ENCODE measurements at regions not wholly inside any gene's neighbourhood (a gene's known extent, or its start where the extent isn't known, plus 50 kb on each side); places are given as distances from the start of the nearest gene placed in this dataset.

- intact Hi-C loops (cut with DNase I): no loop called here
- no peaks in the 10 kb centered on the region for H3K36me3 ChIP-seq
- no peak for DNase-seq (ENCODE audit: extremely low spot score in 2 of 2)
- H3K9me3 ChIP-seq: no peaks in the 10 kb centered on the region
- no peak overlapping the region for H3K4me3 ChIP-seq
- no peaks in the 10 kb centered on the region for H3K4me1 ChIP-seq
- H3K27me3 ChIP-seq: no peaks in the 10 kb centered on the region
- TF ChIP-seq POLR2AphosphoS5 (IDR thresholded peaks at IDR 0.05; ENCODE audit: insufficient read depth in 1 of 2, low read depth in 1 of 2) (no peak), POLR2A (IDR thresholded peaks at IDR 0.05) (no peak), CTCF (IDR thresholded peaks at IDR 0.05) (peak in 1 of 3 experiments; percentile 37)
- H3K27ac ChIP-seq: no peak overlapping the region
Measured at GRCh38 chr7:19982841-19983835, 209.7 kb upstream of the TMEM196 start.

GRCh38 chr7:19973581-19973980 lies 200.2 kb upstream of the TMEM196 start:
- no peak for TF ChIP-seq POLR2A (IDR thresholded peaks at IDR 0.05)

GRCh38 chr7:19972876-19973275 lies 199.5 kb upstream of the TMEM196 start:
- H3K36me3 ChIP-seq: no peaks in the 10 kb centered on the region
- H3K9me3 ChIP-seq: no peaks in the 10 kb centered on the region
- no peak overlapping the region for H3K27ac ChIP-seq
- H3K4me1 ChIP-seq: no peaks in the 10 kb centered on the region
- TF ChIP-seq POLR2AphosphoS5 (IDR thresholded peaks at IDR 0.05; ENCODE audit: insufficient read depth in 1 of 2, low read depth in 1 of 2): no peak
- no peak for TF ChIP-seq CTCF (IDR thresholded peaks at IDR 0.05)
- no peak for TF ChIP-seq POLR2A (IDR thresholded peaks at IDR 0.05)
- H3K27me3 ChIP-seq: no peaks in the 10 kb centered on the region
- DNase-seq (ENCODE audit: extremely low spot score in 2 of 2): no peak
- no peak overlapping the region for H3K4me3 ChIP-seq
- intact Hi-C loops (cut with DNase I): no loop called here

More at GRCh38 chr7:19973581-19973980, 200.2 kb upstream of the TMEM196 start:
- intact Hi-C loops (cut with DNase I): no loop called here
- H3K36me3 ChIP-seq: no peaks in the 10 kb centered on the region
- H3K27ac ChIP-seq: no peak overlapping the region
- no peaks in the 10 kb centered on the region for H3K4me1 ChIP-seq
- DNase-seq (ENCODE audit: extremely low spot score in 2 of 2): no peak
- no peaks in the 10 kb centered on the region for H3K9me3 ChIP-seq
- no peak overlapping the region for H3K4me3 ChIP-seq
- no peaks in the 10 kb centered on the region for H3K27me3 ChIP-seq

- no peaks in the 10 kb centered on the region for H3K9me3 ChIP-seq
- no peak for TF ChIP-seq POLR2A (IDR thresholded peaks at IDR 0.05)
- H3K36me3 ChIP-seq: no peaks in the 10 kb centered on the region
- no peaks in the 10 kb centered on the region for H3K27me3 ChIP-seq
- H3K4me1 ChIP-seq: no peaks in the 10 kb centered on the region
- H3K4me3 ChIP-seq: no peak overlapping the region
- intact Hi-C loops (cut with DNase I): no loop called here
- no peak overlapping the region for H3K27ac ChIP-seq
- no peak for DNase-seq (ENCODE audit: extremely low spot score in 2 of 2)
Measured at GRCh38 chr7:19971956-19972355, 198.5 kb upstream of the TMEM196 start.

GRCh38 chr7:19970514-19970913 lies 197.1 kb upstream of the TMEM196 start:
- H3K27ac ChIP-seq: no peak overlapping the region
- no peaks in the 10 kb centered on the region for H3K27me3 ChIP-seq
- TF ChIP-seq POLR2AphosphoS5 (IDR thresholded peaks at IDR 0.05; ENCODE audit: insufficient read depth in 1 of 2, low read depth in 1 of 2) (no peak), POLR2A (IDR thresholded peaks at IDR 0.05) (no peak), CTCF (IDR thresholded peaks at IDR 0.05) (no peak)
- DNase-seq (ENCODE audit: extremely low spot score in 2 of 2): no peak
- intact Hi-C loops (cut with DNase I): no loop called here
- no peaks in the 10 kb centered on the region for H3K36me3 ChIP-seq
- no peak overlapping the region for H3K4me3 ChIP-seq
- no peaks in the 10 kb centered on the region for H3K9me3 ChIP-seq
- no peaks in the 10 kb centered on the region for H3K4me1 ChIP-seq

GRCh38 chr7:19969859-19970493 lies 196.6 kb upstream of the TMEM196 start:
- Histone ChIP-seq H3K9me3 (no peaks in the 10 kb centered on the region), H3K36me3 (no peaks in the 10 kb centered on the region), H3K4me1 (no peaks in the 10 kb centered on the region), H3K4me3 (no peak overlapping the region), H3K27ac (no peak overlapping the region), H3K27me3 (no peaks in the 10 kb centered on the region)
- TF ChIP-seq POLR2A (IDR thresholded peaks at IDR 0.05) (no peak), CTCF (IDR thresholded peaks at IDR 0.05) (no peak), POLR2AphosphoS5 (IDR thresholded peaks at IDR 0.05; ENCODE audit: insufficient read depth in 1 of 2, low read depth in 1 of 2) (no peak)
- no peak for DNase-seq (ENCODE audit: extremely low spot score in 2 of 2)
- intact Hi-C loops (cut with DNase I): no loop called here

Data from vagina (tissue), 2 donors.